BE2C (cell line): ENCODE measurements at regions not wholly inside any gene's neighbourhood (a gene's known extent, or its start where the extent isn't known, plus 50 kb on each side); places are given as distances from the start of the nearest gene placed in this dataset.

ENCODE experiments used
- DNase-seq: peaks from one replicate; pipeline ENCODE4 v3.0.0-alpha.2; 2020
- H3K27me3 ChIP-seq: fragments of 250-450 bp; sonication (Bioruptor Pico); 2 replicates; pipeline ENCODE4 v1.5.1; 2020; ENCODE audit warnings: mild to moderate bottlenecking
- H3K36me3 ChIP-seq: fragments of 250-450 bp; sonication (Bioruptor Pico); 2 replicates; pipeline ENCODE4 v1.5.1; 2020; ENCODE audit warnings: mild to moderate bottlenecking
- H3K4me1 ChIP-seq: fragments of 250-450 bp; sonication (Bioruptor Pico); 2 replicates; pipeline ENCODE4 v1.5.1; 2020
- H3K4me3 ChIP-seq: 2 replicates; pipeline ENCODE4 v1.5.1; 2011; ENCODE audit warnings: low read depth, low read length
- H3K9me3 ChIP-seq: fragments of 250-450 bp; sonication (Bioruptor Pico); 2 replicates; pipeline ENCODE4 v1.5.1; 2020
- CTCF ChIP-seq: IDR thresholded peaks from 2 replicates; pipeline ENCODE4 v1.5.1; 2012; ENCODE audit warnings: mild to moderate bottlenecking, low read depth, low read length

GRCh38 chr21:35829067-35829466 is 231.3 kb downstream of the SETD4 start:
- Histone ChIP-seq H3K36me3 (no peaks in the 10 kb centered on the region), H3K4me3 (no peak overlapping the region), H3K27me3 (no peaks in the 10 kb centered on the region), H3K9me3 (no peaks in the 10 kb centered on the region), H3K4me1 (no peaks in the 10 kb centered on the region)
- no peak for TF ChIP-seq CTCF
- no peak for DNase-seq

GRCh38 chr21:35828161-35828560 is 232.2 kb downstream of the SETD4 start:
- DNase-seq, result no peak
- H3K4me1 ChIP-seq, result no peaks in the 10 kb centered on the region
- no peak for TF ChIP-seq CTCF
- no peaks in the 10 kb centered on the region for H3K36me3 ChIP-seq
- H3K4me3 ChIP-seq, result no peak overlapping the region
- no peaks in the 10 kb centered on the region for H3K9me3 ChIP-seq
- no peaks in the 10 kb centered on the region for H3K27me3 ChIP-seq

- no peaks in the 10 kb centered on the region for H3K9me3 ChIP-seq
- H3K36me3 ChIP-seq, result no peaks in the 10 kb centered on the region
- H3K4me3 ChIP-seq, result no peak overlapping the region
- H3K27me3 ChIP-seq, result no peaks in the 10 kb centered on the region
- H3K4me1 ChIP-seq, result no peaks in the 10 kb centered on the region
- DNase-seq, result no peak
- no peak for TF ChIP-seq CTCF
Measured at GRCh38 chr21:35827004-35827403, 233.3 kb downstream of the SETD4 start.

GRCh38 chr21:35825370-35826353 is 234.7 kb downstream of the SETD4 start:
- no peak for DNase-seq
- no peak for TF ChIP-seq CTCF
- Histone ChIP-seq H3K4me1 (no peaks in the 10 kb centered on the region), H3K27me3 (no peaks in the 10 kb centered on the region), H3K9me3 (no peaks in the 10 kb centered on the region), H3K4me3 (no peak overlapping the region), H3K36me3 (no peaks in the 10 kb centered on the region)

GRCh38 chr21:35824136-35824535 is 236.2 kb downstream of the SETD4 start:
- H3K27me3 ChIP-seq, result no peaks in the 10 kb centered on the region

More at GRCh38 chr21:35824136-35824535, 236.2 kb downstream of the SETD4 start:
- H3K4me1 ChIP-seq, result no peaks in the 10 kb centered on the region
- H3K36me3 ChIP-seq, result no peaks in the 10 kb centered on the region
- H3K4me3 ChIP-seq, result no peak overlapping the region
- no peak for TF ChIP-seq CTCF
- H3K9me3 ChIP-seq, result no peaks in the 10 kb centered on the region
- DNase-seq, result no peak
